Hepatocyte (in vitro differentiated cells): ENCODE measurements at regions not wholly inside any gene's neighbourhood (a gene's known extent, or its start where the extent isn't known, plus 50 kb on each side); places are given as distances from the start of the nearest gene placed in this dataset.

ENCODE experiments used
- DNase-seq: peaks from one replicate; pipeline ENCODE4 v3.0.0-alpha.2; 2016; ENCODE audit warnings: low spot score
- H2AFZ ChIP-seq: fragments of 200-600 bp; sonication (generic); 2 replicates; pipeline ENCODE4 v1.6.0; 2016; ENCODE audit warnings: antibody characterized with exemption, mild to moderate bottlenecking
- H3K27ac ChIP-seq: fragments of 200-600 bp; sonication (generic); 2 replicates; pipeline ENCODE4 v1.5.1; 2016; ENCODE audit warnings: mild to moderate bottlenecking
- H3K27me3 ChIP-seq: fragments of 200-600 bp; sonication (generic); 2 replicates; pipeline ENCODE4 v1.6.1; 2016
- H3K36me3 ChIP-seq: fragments of 200-600 bp; sonication (generic); replicated peaks from 2 replicates; pipeline ENCODE4 v1.5.1; 2016; ENCODE audit warnings: low read depth; ENCODE audit not compliant: insufficient read depth
- H3K4me1 ChIP-seq: fragments of 200-600 bp; sonication (generic); 2 replicates; pipeline ENCODE4 v1.5.1; 2016; ENCODE audit warnings: mild to moderate bottlenecking, moderate library complexity; ENCODE audit not compliant: insufficient read depth
- H3K4me2 ChIP-seq: fragments of 200-600 bp; sonication (generic); 2 replicates; pipeline ENCODE4 v1.6.0; 2016
- H3K4me3 ChIP-seq: fragments of 200-600 bp; sonication (generic); 2 replicates; pipeline ENCODE4 v1.5.1; 2016; ENCODE audit warnings: mild to moderate bottlenecking
- H3K79me2 ChIP-seq: fragments of 200-600 bp; sonication (generic); 2 replicates; pipeline ENCODE4 v1.6.0; 2017; ENCODE audit warnings: mild to moderate bottlenecking
- H3K9me2 ChIP-seq: fragments of 200-600 bp; sonication (generic); replicated peaks from 2 replicates; pipeline ENCODE4 v1.6.0; 2017; ENCODE audit warnings: mild to moderate bottlenecking; ENCODE audit not compliant: insufficient read depth
- H3K9me3 ChIP-seq: fragments of 200-600 bp; sonication (generic); 2 replicates; pipeline ENCODE4 v1.5.1; 2016; ENCODE audit warnings: low read depth, mild to moderate bottlenecking
- H4K20me1 ChIP-seq: fragments of 200-600 bp; sonication (generic); 2 replicates; pipeline ENCODE4 v1.6.0; 2016; ENCODE audit warnings: mild to moderate bottlenecking; ENCODE audit not compliant: insufficient read depth, poor library complexity, severe bottlenecking
- CTCF ChIP-seq: fragments of 200-600 bp; sonication (generic); IDR thresholded peaks from 2 replicates; pipeline ENCODE4 v1.5.1; 2016; ENCODE audit warnings: antibody characterized with exemption, mild to moderate bottlenecking; ENCODE audit not compliant: poor library complexity
- EZH2 ChIP-seq: fragments of 200-600 bp; sonication (generic); IDR thresholded peaks from 2 replicates; pipeline ENCODE4 v1.6.1; 2016; ENCODE audit warnings: antibody characterized with exemption, mild to moderate bottlenecking, borderline replicate concordance
- EZH2phosphoT487 ChIP-seq: fragments of 200-600 bp; sonication (generic); IDR thresholded peaks from one replicate; pipeline ENCODE4 v1.6.1; 2018; ENCODE audit warnings: antibody characterized with exemption, mild to moderate bottlenecking, low read depth, moderate library complexity; ENCODE audit not compliant: unreplicated experiment, severe bottlenecking
- WGBS: methylation state at CpG from one replicate; pipeline ENCODE4 v1.1.6; 2016; ENCODE audit warnings: low lambda C conversion rate; ENCODE audit errors: missing lambda C conversion rate; 5-methylcytosine and 5-hydroxymethylcytosine counted together

GRCh38 chr20:50294164-50295088, 103.8 kb downstream of the CEBPB start:
- H4K20me1 ChIP-seq = no peaks in the 10 kb centered on the region
- TF ChIP-seq CTCF = no peak
- H2AFZ ChIP-seq = no peak overlapping the region
- H3K27ac ChIP-seq = no peak overlapping the region
- H3K36me3 ChIP-seq = no peaks in the 10 kb centered on the region
- no peaks in the 10 kb centered on the region for H3K9me3 ChIP-seq
- H3K27me3 ChIP-seq = no peaks in the 10 kb centered on the region
- no peaks in the 10 kb centered on the region for H3K9me2 ChIP-seq
- H3K4me1 ChIP-seq = peaks cover 13% of the 10 kb centered on the region
- H3K4me2 ChIP-seq = no peak overlapping the region
- H3K79me2 ChIP-seq = no peaks in the 10 kb centered on the region
- WGBS = 83% methylated on average over 18 of the region's 18 CpGs
- no peak overlapping the region for H3K4me3 ChIP-seq
- DNase-seq = no peak

GRCh38 chr20:50295345-50295744, 104.7 kb downstream of the CEBPB start:
- Histone ChIP-seq H3K27me3 (no peaks in the 10 kb centered on the region), H3K4me1 (peaks cover 13% of the 10 kb centered on the region), H4K20me1 (no peaks in the 10 kb centered on the region), H3K79me2 (no peaks in the 10 kb centered on the region), H3K36me3 (no peaks in the 10 kb centered on the region), H2AFZ (no peak overlapping the region), H3K9me2 (no peaks in the 10 kb centered on the region), H3K27ac (no peak overlapping the region), H3K9me3 (no peaks in the 10 kb centered on the region), H3K4me3 (no peak overlapping the region), H3K4me2 (no peak overlapping the region)
- no peak for DNase-seq
- TF ChIP-seq EZH2phosphoT487 (no peak), EZH2 (no peak), CTCF (no peak)
- 93% methylated on average over 5 of the region's 5 CpGs for WGBS

- Histone ChIP-seq H3K4me2 (no peak overlapping the region), H3K4me1 (peaks cover 13% of the 10 kb centered on the region), H3K9me2 (no peaks in the 10 kb centered on the region), H3K27me3 (no peaks in the 10 kb centered on the region), H3K79me2 (no peaks in the 10 kb centered on the region), H3K27ac (no peak overlapping the region), H3K9me3 (no peaks in the 10 kb centered on the region), H3K36me3 (no peaks in the 10 kb centered on the region), H3K4me3 (no peak overlapping the region), H4K20me1 (no peaks in the 10 kb centered on the region), H2AFZ (no peak overlapping the region)
- TF ChIP-seq EZH2 = no peak
- TF ChIP-seq CTCF = no peak
- no peak for TF ChIP-seq EZH2phosphoT487
- 84% methylated on average over 20 of the region's 20 CpGs for WGBS
- DNase-seq = no peak
Measured at GRCh38 chr20:50295762-50296449, 105.3 kb downstream of the CEBPB start.
